HCT116 (cell line): ENCODE measurements at regions not wholly inside any gene's neighbourhood (a gene's known extent, or its start where the extent isn't known, plus 50 kb on each side); places are given as distances from the start of the nearest gene placed in this dataset.

Experiments
- ATAC-seq: fragments of 200-7000 bp; cut with Tn5 transposase; 2 replicates; pipeline ENCODE4 v1.9.1; 2020; ENCODE audit warnings: mild to moderate bottlenecking, moderate library complexity
- BruUV-seq: library from RNA; stranded (reverse); fragments of 400-500 nt; replicated peaks from 2 replicates; lab custom pipeline; 2021; lab: Mats Ljungman, UMichigan
- CTCF ChIA-PET: fragments of 300-600 bp; sonication (Branson Sonifier 250); formaldehyde crosslinking; loops from one replicate; lab custom pipeline; 2021; ENCODE audit warnings: antibody characterized with exemption; lab: Charles Lee
- POLR2A ChIA-PET: fragments of 300-600, 350-600 bp; sonication (Branson Sonifier 250); formaldehyde crosslinking; loops from one replicate; lab custom pipeline; 2021; ENCODE audit warnings: antibody characterized with exemption; lab: Charles Lee
- RAD21 ChIA-PET, 2 experiments: fragments of 300-600 bp; sonication (Branson Sonifier 250); formaldehyde crosslinking; loops; one replicate each; lab custom pipeline; 2023; ENCODE audit warnings: low total read pairs in 2 of 2; ENCODE audit not compliant: uncharacterized antibody in 2 of 2, unreplicated experiment in 2 of 2, low non-redundant PET in 1 of 2; lab: Charles Lee
- DNase-seq: peaks from one replicate; pipeline ENCODE4 v3.0.0-alpha.2; 2010; ENCODE audit warnings: low read depth, low spot score
- H2AFZ ChIP-seq: fragments of 200-600 bp; shearing (Covaris generic), sonication (generic); 2 replicates; pipeline ENCODE4 v1.6.1; 2017; ENCODE audit warnings: low read depth, mixed run types, mixed read lengths, antibody characterized with exemption, low read length; ENCODE audit not compliant: poor library complexity, severe bottlenecking
- H3K27ac ChIP-seq: 2 replicates; pipeline ENCODE4 v1.5.1; 2012; ENCODE audit warnings: low read depth, low read length
- H3K27me3 ChIP-seq: fragments of 200-600 bp; sonication (generic); 2 replicates; pipeline ENCODE4 v1.6.1; 2016; ENCODE audit warnings: mixed run types, low read length, mixed read lengths; ENCODE audit not compliant: insufficient read depth
- H3K36me3 ChIP-seq, 2 experiments: fragments of 200-500 bp in 1 of 2; fragments of 200-600 bp in 1 of 2; sonication (Bioruptor generic) in 1 of 2; sonication (generic) in 1 of 2; 2 replicates each; pipeline versions ENCODE4 v1.5.1 to v1.6.1; 2014 to 2016; ENCODE audit warnings: low read length in 2 of 2, inconsistent platforms in 1 of 2, mixed read lengths in 1 of 2, mixed run types in 1 of 2; ENCODE audit not compliant: insufficient read depth in 2 of 2, control insufficient read depth in 1 of 2
- H3K4me1 ChIP-seq, 2 experiments: fragments of 200-600 bp in 1 of 2; sonication (generic) in 1 of 2; 2 replicates each; pipeline versions ENCODE4 v1.5.1 to v1.6.1; 2012 to 2017; ENCODE audit warnings: low read length in 2 of 2, inconsistent platforms in 1 of 2, mild to moderate bottlenecking in 1 of 2, mixed read lengths in 1 of 2, mixed run types in 1 of 2, moderate library complexity in 1 of 2; ENCODE audit not compliant: insufficient read depth in 2 of 2, control insufficient read depth in 1 of 2
- H3K4me2 ChIP-seq: fragments of 200-600 bp; sonication (generic); 2 replicates; pipeline ENCODE4 v1.6.1; 2017; ENCODE audit warnings: mixed run types, low read length, mixed read lengths
- H3K4me3 ChIP-seq, 2 experiments: fragments of 200-600 bp in 1 of 2; sonication (generic) in 1 of 2; replicated peaks in 1 of 2; 2 replicates each; pipeline ENCODE4 v1.5.1; 2011 to 2016; ENCODE audit warnings: low read length in 2 of 2, control low read depth in 1 of 2, low read depth in 1 of 2, mild to moderate bottlenecking in 1 of 2, mixed read lengths in 1 of 2, mixed run types in 1 of 2
- H3K79me2 ChIP-seq: fragments of 200-600 bp; sonication (generic); 2 replicates; pipeline ENCODE4 v1.6.1; 2017; ENCODE audit warnings: mild to moderate bottlenecking, mixed run types, low read length, moderate library complexity, mixed read lengths; ENCODE audit not compliant: insufficient read depth
- H3K9ac ChIP-seq: fragments of 200-600 bp; sonication (generic); 2 replicates; pipeline ENCODE4 v1.6.1; 2016; ENCODE audit warnings: low read length, mixed read lengths
- H3K9me2 ChIP-seq: fragments of 200-600 bp; sonication (generic), shearing (Covaris generic); 2 replicates; pipeline ENCODE4 v1.6.1; 2017; ENCODE audit warnings: mixed run types, mild to moderate bottlenecking, moderate library complexity; ENCODE audit not compliant: insufficient read depth
- H3K9me3 ChIP-seq, 2 experiments: fragments of 200-500 bp in 1 of 2; fragments of 200-600 bp in 1 of 2; sonication (Bioruptor generic) in 1 of 2; sonication (generic) in 1 of 2; 2 replicates each; pipeline ENCODE4 v1.6.1; 2014 to 2017; ENCODE audit warnings: low read length in 2 of 2, mixed read lengths in 2 of 2, inconsistent platforms in 1 of 2, low read depth in 1 of 2, mild to moderate bottlenecking in 1 of 2, mixed run types in 1 of 2, moderate library complexity in 1 of 2; ENCODE audit not compliant: control insufficient read depth in 1 of 2, insufficient read depth in 1 of 2
- H4K20me1 ChIP-seq: fragments of 200-600 bp; sonication (generic), shearing (Covaris generic); 2 replicates; pipeline ENCODE4 v1.6.1; 2017; ENCODE audit warnings: mixed run types, mild to moderate bottlenecking, moderate library complexity; ENCODE audit not compliant: insufficient read depth
- ATF3 ChIP-seq: IDR thresholded peaks from 2 replicates; pipeline ENCODE4 v1.6.1; 2012
- CBX3 ChIP-seq: IDR thresholded peaks from 2 replicates; pipeline ENCODE4 v1.6.1; 2012; ENCODE audit warnings: low read depth
- CEBPB ChIP-seq: IDR thresholded peaks from 2 replicates; pipeline ENCODE4 v1.6.1; 2012; ENCODE audit warnings: low read depth
- EZH2 ChIP-seq: fragments of 200-600 bp; sonication (generic); IDR thresholded peaks from 2 replicates; pipeline ENCODE4 v1.6.1; 2017; ENCODE audit warnings: antibody characterized with exemption, mixed run types
- EZH2phosphoT487 ChIP-seq: fragments of 200-600 bp; IDR thresholded peaks from 2 replicates; pipeline ENCODE4 v1.6.1; 2018; ENCODE audit warnings: antibody characterized with exemption, borderline replicate concordance
- FOSL1 ChIP-seq: IDR thresholded peaks from 2 replicates; pipeline ENCODE4 v1.6.1; 2012; ENCODE audit warnings: low read depth
- JUND ChIP-seq: IDR thresholded peaks from 2 replicates; pipeline ENCODE4 v1.6.1; 2012
- MAX ChIP-seq: IDR thresholded peaks from 2 replicates; pipeline ENCODE4 v1.6.1; 2012
- POLR2A ChIP-seq: IDR thresholded peaks from 2 replicates; pipeline ENCODE4 v1.7.0; 2011; ENCODE audit warnings: borderline replicate concordance; ENCODE audit not compliant: insufficient read depth, insufficient read length; ENCODE audit errors: extremely low read depth
- POLR2AphosphoS5 ChIP-seq: IDR thresholded peaks from 2 replicates; pipeline ENCODE4 v1.6.1; 2011; ENCODE audit warnings: mild to moderate bottlenecking, low read depth, low read length, moderate library complexity
- RAD21 ChIP-seq: IDR thresholded peaks from 2 replicates; pipeline ENCODE4 v1.6.1; 2012; ENCODE audit warnings: low read depth, mild to moderate bottlenecking
- REST ChIP-seq: IDR thresholded peaks from 2 replicates; pipeline ENCODE4 v1.6.1; 2012; ENCODE audit warnings: low read depth
- SIN3A ChIP-seq: IDR thresholded peaks from 2 replicates; pipeline ENCODE4 v1.6.1; 2012; ENCODE audit warnings: low read depth
- SP1 ChIP-seq: IDR thresholded peaks from 2 replicates; pipeline ENCODE4 v1.6.1; 2012; ENCODE audit warnings: low read depth
- SRF ChIP-seq: IDR thresholded peaks from 2 replicates; pipeline ENCODE4 v1.6.1; 2012; ENCODE audit warnings: low read depth
- ZNF274 ChIP-seq: fragments of 200-500 bp; sonication (Bioruptor generic); IDR thresholded peaks from 2 replicates; pipeline ENCODE4 v1.6.1; 2014; ENCODE audit warnings: mild to moderate bottlenecking, low read depth, low read length, inconsistent platforms
- intact Hi-C: fragments of 100-400 bp; cut with micrococcal nuclease; formaldehyde crosslinking; loops from 2 replicates; pipeline ENCODE4 v1.10.0; 2022

- Histone ChIP-seq H3K9me3 (no peaks in the 10 kb centered on the region), H3K4me2 (no peak overlapping the region), H3K27ac (no peak overlapping the region), H3K9ac (no peak overlapping the region), H3K27me3 (no peaks in the 10 kb centered on the region), H3K9me2 (no peaks in the 10 kb centered on the region), H4K20me1 (no peaks in the 10 kb centered on the region), H3K4me3 (no peak overlapping the region), H3K4me1 (no peaks in the 10 kb centered on the region), H3K36me3 (no peaks in the 10 kb centered on the region), H2AFZ (no peak overlapping the region), H3K79me2 (no peaks in the 10 kb centered on the region)
- no peak for ATAC-seq
- DNase-seq: no peak
- intact Hi-C loops: no loop called here
- no TSS peak for BruUV-seq
- TF ChIP-seq CBX3: no peak
- no peak for TF ChIP-seq EZH2
- TF ChIP-seq ZNF274: no peak
- TF ChIP-seq RAD21: no peak
- TF ChIP-seq MAX: no peak
- TF ChIP-seq ATF3: no peak
- TF ChIP-seq SIN3A: no peak
- RAD21 ChIA-PET: no interaction called here
- CTCF ChIA-PET: no interaction called here
- POLR2A ChIA-PET: no interaction called here
Measured at GRCh38 chr3:117145677-117146076, 436.1 kb downstream of the TUSC7 start.

DNA sequence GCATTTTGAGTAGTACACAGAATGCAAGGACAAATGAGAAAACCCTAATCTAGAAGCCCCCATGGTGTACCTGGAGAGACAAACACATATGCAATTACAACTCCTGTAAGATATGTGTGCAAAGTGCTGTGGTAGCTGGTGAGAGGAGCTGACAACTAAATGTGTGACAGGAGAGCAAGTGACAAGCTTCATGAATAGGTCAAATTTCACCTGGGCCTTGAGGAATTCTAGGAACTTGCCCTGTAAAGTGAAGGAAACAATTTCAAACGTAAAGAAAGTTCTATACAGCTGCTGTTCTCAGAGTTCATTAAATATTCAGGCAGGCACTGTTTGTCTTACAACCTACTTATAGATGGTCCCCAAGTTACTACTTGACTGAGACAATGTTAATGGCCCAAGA is 437.0 kb downstream of the TUSC7 start:
- Histone ChIP-seq H3K9me3 (no peaks in the 10 kb centered on the region), H3K4me1 (no peaks in the 10 kb centered on the region), H3K9me2 (no peaks in the 10 kb centered on the region), H3K27ac (no peak overlapping the region), H2AFZ (no peak overlapping the region), H4K20me1 (no peaks in the 10 kb centered on the region), H3K36me3 (no peaks in the 10 kb centered on the region), H3K4me2 (no peak overlapping the region), H3K9ac (no peak overlapping the region), H3K79me2 (no peaks in the 10 kb centered on the region), H3K4me3 (no peak overlapping the region), H3K27me3 (no peaks in the 10 kb centered on the region)
- no peak for TF ChIP-seq REST
- TF ChIP-seq SRF: no peak
- TF ChIP-seq ATF3: no peak
- no peak for TF ChIP-seq POLR2AphosphoS5
- no peak for TF ChIP-seq MAX
- TF ChIP-seq POLR2A: no peak
- TF ChIP-seq JUND: no peak
- no peak for TF ChIP-seq ZNF274
- no peak for TF ChIP-seq CBX3
- TF ChIP-seq CEBPB: no peak
- TF ChIP-seq SP1: no peak
- no peak for TF ChIP-seq FOSL1
- TF ChIP-seq EZH2phosphoT487: no peak
- no peak for TF ChIP-seq RAD21
- CTCF ChIA-PET: no interaction called here
- intact Hi-C loops: no loop called here
- RAD21 ChIA-PET: no interaction called here
- BruUV-seq: no TSS peak
- POLR2A ChIA-PET: no interaction called here
- DNase-seq (no peak), ATAC-seq (no peak)
